Endothelial cell of umbilical vein (primary cell): ENCODE measurements at regions not wholly inside any gene's neighbourhood (a gene's known extent, or its start where the extent isn't known, plus 50 kb on each side); places are given as distances from the start of the nearest gene placed in this dataset.

Experiments used
- BruUV-seq: library from RNA; stranded (reverse); fragments of 400-500 nt; replicated peaks from 2 replicates; lab custom pipeline; 2021; lab: Mats Ljungman, UMichigan
- CTCF ChIA-PET: fragments of 300-600, 350-600 bp; sonication (Branson Sonifier 250); formaldehyde crosslinking; loops from one replicate; lab custom pipeline; 2021; ENCODE audit warnings: antibody characterized with exemption, inconsistent platforms; lab: Charles Lee
- POLR2A ChIA-PET: fragments of 300-600, 350-600 bp; sonication (Branson Sonifier 250); formaldehyde crosslinking; loops from one replicate; lab custom pipeline; 2021; ENCODE audit warnings: antibody characterized with exemption, inconsistent platforms; lab: Charles Lee
- DNase-seq: peaks from one replicate; pipeline ENCODE4 v3.0.0-alpha.2; 2011; ENCODE audit warnings: low read depth, low spot score
- FAIRE-seq: peaks from 2 replicates; lab custom pipeline; 2011; peaks lifted over from hg19 to GRCh38; lab: Jason Lieb, UNC
- H2AFZ ChIP-seq: 2 replicates; pipeline ENCODE4 v1.6.0; 2012; ENCODE audit warnings: low read depth, low read length, control low read depth, inconsistent platforms
- H3K27ac ChIP-seq: 2 replicates; pipeline ENCODE4 v1.5.1; 2011; ENCODE audit warnings: low read depth, mild to moderate bottlenecking, control low read depth, low read length, moderate library complexity; ENCODE audit not compliant: insufficient read depth
- H3K27me3 ChIP-seq, 2 experiments: 2 replicates each; pipeline versions ENCODE4 v1.6.0 to v1.6.1; 2011; ENCODE audit warnings: low read length in 2 of 2, mixed read lengths in 1 of 2; ENCODE audit not compliant: control insufficient read depth in 2 of 2, insufficient read depth in 2 of 2
- H3K36me3 ChIP-seq, 2 experiments: 2 replicates in 1 of 2; 3 replicates in 1 of 2; pipeline ENCODE4 v1.5.1; 2011; ENCODE audit warnings: low read length in 2 of 2, mild to moderate bottlenecking in 1 of 2, moderate library complexity in 1 of 2; ENCODE audit not compliant: control insufficient read depth in 2 of 2, insufficient read depth in 2 of 2; ENCODE audit errors: extremely low read depth in 1 of 2
- H3K4me1 ChIP-seq: 3 replicates; pipeline ENCODE4 v1.5.1; 2011; ENCODE audit warnings: mild to moderate bottlenecking, low read length; ENCODE audit not compliant: control insufficient read depth, insufficient read depth; ENCODE audit errors: extremely low read depth
- H3K4me2 ChIP-seq: 2 replicates; pipeline ENCODE4 v1.6.1; 2011; ENCODE audit warnings: low read length, control low read depth, mixed read lengths; ENCODE audit not compliant: insufficient read depth
- H3K4me3 ChIP-seq, 3 experiments: fragments of 200-600 bp in 1 of 3; sonication (generic), shearing (Covaris generic) in 1 of 3; replicated peaks in 1 of 3; 2 replicates each; pipeline ENCODE4 v1.5.1; 2011 to 2016; ENCODE audit warnings: control low read depth in 3 of 3, low read length in 3 of 3, mild to moderate bottlenecking in 2 of 3, inconsistent platforms in 1 of 3, low read depth in 1 of 3, moderate library complexity in 1 of 3; ENCODE audit not compliant: insufficient read depth in 1 of 3
- H3K79me2 ChIP-seq: 2 replicates; pipeline ENCODE4 v1.6.0; 2012; ENCODE audit warnings: low read length, inconsistent platforms; ENCODE audit not compliant: control insufficient read depth, insufficient read depth
- H3K9ac ChIP-seq: replicated peaks from 2 replicates; pipeline ENCODE3; 2011; ENCODE audit warnings: low read length, control low read depth; ENCODE audit not compliant: insufficient read depth; ENCODE audit errors: extremely low read depth
- H3K9me1 ChIP-seq: replicated peaks from 3 replicates; pipeline ENCODE4 v1.6.0; 2011; ENCODE audit warnings: mild to moderate bottlenecking, low read length; ENCODE audit not compliant: control insufficient read depth, insufficient read depth; ENCODE audit errors: extremely low read depth
- H3K9me3 ChIP-seq: replicated peaks from 2 replicates; pipeline ENCODE4 v1.5.1; 2012; ENCODE audit warnings: low read length, inconsistent platforms; ENCODE audit not compliant: control insufficient read depth, insufficient read depth
- H4K20me1 ChIP-seq: replicated peaks from 2 replicates; pipeline ENCODE3; 2011; ENCODE audit warnings: mild to moderate bottlenecking, low read length; ENCODE audit not compliant: control insufficient read depth, insufficient read depth; ENCODE audit errors: extremely low read depth
- FOS ChIP-seq: IDR thresholded peaks from 2 replicates; pipeline ENCODE4 v1.6.1; 2011; ENCODE audit warnings: mild to moderate bottlenecking, low read length, moderate library complexity, borderline replicate concordance; ENCODE audit not compliant: insufficient read depth
- GATA2 ChIP-seq: IDR thresholded peaks from 2 replicates; pipeline ENCODE4 v1.7.0; 2011; ENCODE audit warnings: low read depth, mild to moderate bottlenecking, moderate library complexity, mixed read lengths, low read length; ENCODE audit not compliant: insufficient read length, insufficient read depth
- JUN ChIP-seq: IDR thresholded peaks from 2 replicates; pipeline ENCODE4 v1.6.1; 2011; ENCODE audit warnings: borderline replicate concordance, low read depth; ENCODE audit not compliant: insufficient read length, insufficient read depth
- MYC ChIP-seq: IDR thresholded peaks from one replicate; pipeline ENCODE4 v1.6.1; 2011; ENCODE audit warnings: mild to moderate bottlenecking, low read depth, low read length
- POLR2A ChIP-seq: IDR thresholded peaks from 2 replicates; pipeline ENCODE4 v1.6.1; 2012; ENCODE audit warnings: low read depth, mild to moderate bottlenecking, control low read depth, low read length
- dilution Hi-C: fragments of 300-500 bp; cut with MboI; formaldehyde crosslinking; loops from one replicate; pipeline ENCODE4 v1.15.0; 2019; ENCODE audit warnings: low sequenced_read_pairs; ENCODE audit not compliant: extremely low pct_ligation_motif_present
- intact Hi-C: fragments of 100-400 bp; cut with micrococcal nuclease; formaldehyde crosslinking; loops from one replicate; pipeline ENCODE4 v1.10.0; 2022
- TF ChIP-seq, protein P1 (sequence below): IDR thresholded peaks from 2 replicates; pipeline ENCODE4 v1.6.1; 2011; ENCODE audit not compliant: insufficient read depth, insufficient read length
- TF ChIP-seq, protein P2 (sequence below), 2 donors: IDR thresholded peaks; 1 replicate in 1 of 2; 2 replicates in 1 of 2; pipeline ENCODE4 v1.5.1; 2011; ENCODE audit warnings: low read length in 2 of 2, mild to moderate bottlenecking in 2 of 2, moderate library complexity in 2 of 2, control low read depth in 1 of 2, inconsistent platforms in 1 of 2, low read depth in 1 of 2; ENCODE audit not compliant: insufficient read depth in 1 of 2; ENCODE audit errors: extremely low read depth in 1 of 2

DNA sequence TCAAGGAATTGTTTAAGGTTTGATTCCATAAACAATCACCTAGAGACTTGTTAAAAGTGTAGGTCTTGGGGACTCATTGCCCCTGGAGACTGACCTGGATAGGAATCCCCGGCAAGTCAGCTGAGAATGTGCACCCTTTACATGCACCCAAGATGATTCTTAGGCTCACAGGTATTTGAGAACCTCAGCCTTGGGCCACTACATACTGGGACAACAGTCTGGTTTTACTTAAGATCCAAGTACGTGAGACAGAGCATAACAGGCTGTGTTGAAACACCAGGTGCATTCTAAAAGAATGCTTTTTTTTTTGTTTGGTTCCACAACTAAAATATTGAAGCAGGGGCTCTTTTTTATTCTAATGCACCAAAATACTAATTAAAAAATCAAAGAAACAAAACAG lies 215.8 kb downstream of the TMX3 start:
- Histone ChIP-seq H3K9ac (no peak overlapping the region), H3K36me3 (no peaks in the 10 kb centered on the region), H3K79me2 (no peaks in the 10 kb centered on the region), H3K4me3 (no peak overlapping the region), H3K27ac (no peak overlapping the region), H3K9me1 (no peaks in the 10 kb centered on the region), H3K4me2 (no peak overlapping the region), H4K20me1 (no peaks in the 10 kb centered on the region), H3K4me1 (no peaks in the 10 kb centered on the region), H3K9me3 (no peaks in the 10 kb centered on the region), H2AFZ (no peak overlapping the region), H3K27me3 (no peaks in the 10 kb centered on the region)
- ChIA-PET CTCF (no interaction called here), POLR2A (no interaction called here)
- DNase-seq (no peak), FAIRE-seq (no peak)
- dilution Hi-C loops (no loop called here), intact Hi-C loops (no loop called here)
- no TSS peak for BruUV-seq
- TF ChIP-seq, protein P1, sequence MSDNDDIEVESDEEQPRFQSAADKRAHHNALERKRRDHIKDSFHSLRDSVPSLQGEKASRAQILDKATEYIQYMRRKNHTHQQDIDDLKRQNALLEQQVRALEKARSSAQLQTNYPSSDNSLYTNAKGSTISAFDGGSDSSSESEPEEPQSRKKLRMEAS: no peak
- TF ChIP-seq POLR2A: no peak
- TF ChIP-seq FOS: no peak
- TF ChIP-seq MYC: no peak

DNA sequence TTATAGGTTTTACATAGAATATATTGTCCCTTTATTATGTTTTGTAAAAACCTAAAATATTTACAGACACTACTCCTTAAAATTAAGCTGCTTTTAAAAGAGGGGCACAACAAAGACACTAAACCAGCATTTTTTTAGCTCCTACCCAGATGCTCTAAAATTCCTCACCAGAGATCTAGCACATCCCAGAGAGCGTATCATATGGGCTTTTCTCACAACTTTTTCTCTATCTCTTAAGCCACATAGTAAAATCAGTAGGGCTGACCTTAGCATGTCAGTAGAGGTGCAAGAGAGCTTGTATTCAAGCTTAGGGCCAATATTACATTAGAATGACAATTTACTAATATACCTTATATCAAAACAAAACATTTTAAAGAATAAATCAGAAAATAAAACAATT lies 216.3 kb downstream of the TMX3 start:
- no peak overlapping the region for H3K4me3 ChIP-seq
- H3K79me2 ChIP-seq: no peaks in the 10 kb centered on the region
- no peaks in the 10 kb centered on the region for H3K4me1 ChIP-seq
- no peaks in the 10 kb centered on the region for H3K36me3 ChIP-seq
- intact Hi-C loops (no loop called here), dilution Hi-C loops (no loop called here)
- DNase-seq (no peak), FAIRE-seq (no peak)
- H2AFZ ChIP-seq: no peak overlapping the region
- H3K9ac ChIP-seq: no peak overlapping the region
- ChIA-PET CTCF (no interaction called here), POLR2A (no interaction called here)
- no peaks in the 10 kb centered on the region for H3K9me1 ChIP-seq
- no peak overlapping the region for H3K27ac ChIP-seq
- no TSS peak for BruUV-seq
- no peak overlapping the region for H3K4me2 ChIP-seq
- no peaks in the 10 kb centered on the region for H3K27me3 ChIP-seq
- no peaks in the 10 kb centered on the region for H3K9me3 ChIP-seq
- H4K20me1 ChIP-seq: no peaks in the 10 kb centered on the region
- TF ChIP-seq JUN (no peak), MYC (no peak), GATA2 (no peak)
- TF ChIP-seq, protein P2, sequence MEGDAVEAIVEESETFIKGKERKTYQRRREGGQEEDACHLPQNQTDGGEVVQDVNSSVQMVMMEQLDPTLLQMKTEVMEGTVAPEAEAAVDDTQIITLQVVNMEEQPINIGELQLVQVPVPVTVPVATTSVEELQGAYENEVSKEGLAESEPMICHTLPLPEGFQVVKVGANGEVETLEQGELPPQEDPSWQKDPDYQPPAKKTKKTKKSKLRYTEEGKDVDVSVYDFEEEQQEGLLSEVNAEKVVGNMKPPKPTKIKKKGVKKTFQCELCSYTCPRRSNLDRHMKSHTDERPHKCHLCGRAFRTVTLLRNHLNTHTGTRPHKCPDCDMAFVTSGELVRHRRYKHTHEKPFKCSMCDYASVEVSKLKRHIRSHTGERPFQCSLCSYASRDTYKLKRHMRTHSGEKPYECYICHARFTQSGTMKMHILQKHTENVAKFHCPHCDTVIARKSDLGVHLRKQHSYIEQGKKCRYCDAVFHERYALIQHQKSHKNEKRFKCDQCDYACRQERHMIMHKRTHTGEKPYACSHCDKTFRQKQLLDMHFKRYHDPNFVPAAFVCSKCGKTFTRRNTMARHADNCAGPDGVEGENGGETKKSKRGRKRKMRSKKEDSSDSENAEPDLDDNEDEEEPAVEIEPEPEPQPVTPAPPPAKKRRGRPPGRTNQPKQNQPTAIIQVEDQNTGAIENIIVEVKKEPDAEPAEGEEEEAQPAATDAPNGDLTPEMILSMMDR (IDR thresholded peaks at IDR 0.05; ENCODE audit: extremely low read depth in 1 of 2, insufficient read depth in 1 of 2, low read depth in 1 of 2, low read length in 2 of 2): no peak
